ENCODE measurements at regions not wholly inside any gene's neighbourhood (a gene's known extent, or its start where the extent isn't known, plus 50 kb on each side); places are given as distances from the start of the nearest gene placed in this dataset.

DNA sequence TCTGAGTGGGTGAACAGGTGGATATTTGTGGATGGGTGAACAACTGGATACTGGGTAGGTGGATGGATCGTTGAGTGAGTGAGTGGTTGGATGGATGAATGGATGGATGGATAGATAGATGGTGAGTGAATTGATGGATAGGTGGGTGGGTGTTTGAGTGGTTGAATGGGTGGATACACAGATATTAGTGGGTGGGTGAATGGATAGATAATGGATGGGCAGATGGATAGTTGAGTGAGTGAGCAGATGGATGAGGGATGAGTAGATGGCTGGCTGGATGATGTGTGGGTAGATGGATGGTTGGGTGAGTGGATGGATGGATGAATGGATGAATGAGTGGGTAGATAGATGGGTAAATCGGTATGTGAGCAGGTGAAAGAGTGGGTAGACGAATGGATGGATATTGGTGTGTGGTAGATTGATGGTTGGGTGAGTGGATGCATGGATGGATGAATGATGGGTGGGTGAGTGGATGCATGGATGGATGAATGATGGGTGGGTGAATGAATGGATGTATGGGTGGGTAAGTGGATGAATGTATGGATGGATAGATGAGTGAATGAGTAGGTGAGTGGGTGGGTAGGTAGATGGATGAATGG lies 406.7 kb downstream of the MN1 start (continued):
- TF ChIP-seq RAD21 (IDR thresholded peaks at IDR 0.05 in 1 of 2, conservative IDR thresholded peaks at IDR 0.05 in 1 of 2; ENCODE audit: low read depth in 2 of 2, low read length in 2 of 2), result no peak
- TF ChIP-seq KDM4A (IDR thresholded peaks at IDR 0.05; ENCODE audit: low read depth, low read length, severe bottlenecking), result no peak
- TF ChIP-seq BACH1 (IDR thresholded peaks at IDR 0.05; ENCODE audit: low read length), result no peak
- TF ChIP-seq CHD7 (IDR thresholded peaks at IDR 0.05; ENCODE audit: insufficient replicate concordance, low read length), result no peak
- TF ChIP-seq SP2 (IDR thresholded peaks at IDR 0.05; ENCODE audit: low read length), result no peak
- no peak for TF ChIP-seq CHD1 (IDR thresholded peaks at IDR 0.05; ENCODE audit: low read depth, low read length)
- no peak for TF ChIP-seq CTBP2 (IDR thresholded peaks at IDR 0.05; ENCODE audit: borderline replicate concordance, insufficient read depth, insufficient read length, low read length)

Data from H1 (cell line).